ENCODE measurements at regions not wholly inside any gene's neighbourhood (a gene's known extent, or its start where the extent isn't known, plus 50 kb on each side); places are given as distances from the start of the nearest gene placed in this dataset.

DNA sequence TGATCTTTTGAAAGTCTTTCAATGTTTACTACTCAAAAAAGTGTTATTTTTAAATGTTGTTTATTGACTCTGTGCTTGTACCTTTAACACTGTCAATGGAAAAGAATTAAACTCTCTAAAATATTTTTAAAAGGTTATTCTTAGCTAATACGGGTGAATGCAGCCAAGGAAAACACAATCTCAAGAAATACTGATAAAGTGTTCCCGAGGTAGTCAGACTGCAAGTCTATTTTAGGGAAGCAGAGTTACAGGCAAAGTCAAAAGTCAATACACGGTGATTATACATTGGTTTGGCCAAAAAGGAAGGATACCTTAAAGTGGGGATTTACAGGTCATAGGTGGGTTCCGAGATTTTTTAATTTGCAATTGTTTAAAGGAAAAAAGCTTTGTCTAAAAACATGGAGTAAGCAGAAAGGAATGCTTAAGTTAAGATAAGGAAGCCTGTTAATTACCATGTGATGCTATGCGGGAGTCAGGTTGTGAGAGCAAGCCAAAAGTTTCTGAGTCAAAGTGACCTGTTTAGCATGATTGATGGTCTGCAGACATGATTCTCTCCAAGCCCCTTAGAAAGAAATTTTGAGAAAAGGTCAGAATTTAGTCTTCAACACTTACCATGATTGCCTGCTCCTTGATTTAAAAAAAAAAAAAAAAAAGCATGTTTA, 288.4 kb downstream of the KLHL4 start:
- TF ChIP-seq EZH2phosphoT487 (IDR thresholded peaks at IDR 0.05; ENCODE audit: insufficient read depth, low read depth) (no peak), EZH2 (IDR thresholded peaks at IDR 0.05; ENCODE audit: insufficient read depth, poor library complexity, severe bottlenecking) (no peak)

Measured in GM23248 (cell line).